ENCODE measurements at regions not wholly inside any gene's neighbourhood (a gene's known extent, or its start where the extent isn't known, plus 50 kb on each side); places are given as distances from the start of the nearest gene placed in this dataset.
"Not testable (repeated sequence)": the region's sequence is repeated elsewhere in the genome, so short reads cannot be mapped to it uniquely, and the experiment has no call there.

DNA sequence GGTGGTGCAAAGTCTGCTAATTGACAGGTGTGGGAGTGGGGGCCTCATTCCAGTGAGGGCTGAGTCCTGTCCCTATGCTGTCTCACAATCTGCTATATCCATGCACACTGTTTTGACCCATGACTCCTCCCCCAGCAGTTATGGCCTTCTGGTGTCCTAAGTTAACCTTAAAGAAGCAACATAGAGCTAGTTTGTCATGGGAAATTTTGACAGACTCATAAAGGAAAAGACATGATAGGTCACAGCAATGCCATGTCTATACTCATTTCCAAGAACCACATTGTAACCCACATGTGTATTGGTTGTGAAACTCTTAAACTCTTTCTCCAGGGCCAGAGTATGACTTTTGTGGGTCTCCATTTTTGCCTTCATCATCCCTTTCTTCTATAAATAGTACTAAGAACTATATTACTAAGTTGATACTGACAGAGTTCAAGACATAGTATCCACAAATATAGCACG, 78.2 kb upstream of the SLC1A4 start:
- DNase-seq (ENCODE audit: low read depth in 2 of 2, low spot score in 1 of 2): no peak

DNA sequence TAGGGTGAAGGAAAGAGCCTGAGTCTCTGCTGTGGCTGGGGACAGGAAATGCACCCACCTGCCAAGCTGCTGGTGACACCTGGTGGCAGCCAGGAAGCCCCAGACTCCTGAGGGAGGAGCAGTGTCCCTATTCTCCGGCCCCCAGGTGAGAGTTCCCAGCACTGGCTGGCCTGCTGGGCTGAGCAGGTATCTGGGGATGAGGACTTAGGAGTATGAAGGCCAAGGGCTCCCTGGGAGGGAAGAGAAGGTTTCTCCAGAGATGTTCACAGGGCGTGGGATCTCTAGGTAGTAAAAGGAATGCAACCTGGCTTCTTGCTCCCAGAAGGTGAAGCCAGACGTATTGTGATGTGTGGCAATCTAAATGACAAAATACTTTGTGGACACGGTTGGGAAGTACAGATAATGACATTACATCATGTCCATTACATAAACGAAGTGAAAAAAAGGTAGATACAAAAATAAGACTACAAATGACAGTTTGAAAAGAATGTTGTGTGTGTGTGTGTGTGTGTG, 75.8 kb upstream of the SLC1A4 start:
- no peak for DNase-seq (ENCODE audit: low read depth in 2 of 2, low spot score in 1 of 2)

DNA sequence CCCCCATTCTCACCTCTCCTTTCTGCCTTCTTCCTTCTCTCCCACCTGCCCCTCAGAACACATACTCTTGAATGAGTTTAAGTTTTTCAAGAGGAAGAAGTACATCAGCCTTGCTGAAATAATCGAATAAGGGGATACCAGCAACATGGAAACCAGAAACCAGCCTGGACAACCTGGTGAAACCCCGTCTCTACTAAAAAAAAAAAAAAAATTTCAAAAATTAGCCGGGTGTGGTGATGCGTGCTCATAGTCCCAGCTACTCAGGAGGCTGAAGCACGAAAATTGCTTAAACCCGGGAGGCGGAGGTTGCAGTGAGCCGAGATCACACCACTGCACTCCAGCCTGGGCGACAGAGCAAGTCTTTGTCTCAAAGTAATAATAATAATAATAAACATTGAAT, 75.0 kb upstream of the SLC1A4 start:
- no peak for DNase-seq (ENCODE audit: low read depth in 2 of 2, low spot score in 1 of 2)

DNA sequence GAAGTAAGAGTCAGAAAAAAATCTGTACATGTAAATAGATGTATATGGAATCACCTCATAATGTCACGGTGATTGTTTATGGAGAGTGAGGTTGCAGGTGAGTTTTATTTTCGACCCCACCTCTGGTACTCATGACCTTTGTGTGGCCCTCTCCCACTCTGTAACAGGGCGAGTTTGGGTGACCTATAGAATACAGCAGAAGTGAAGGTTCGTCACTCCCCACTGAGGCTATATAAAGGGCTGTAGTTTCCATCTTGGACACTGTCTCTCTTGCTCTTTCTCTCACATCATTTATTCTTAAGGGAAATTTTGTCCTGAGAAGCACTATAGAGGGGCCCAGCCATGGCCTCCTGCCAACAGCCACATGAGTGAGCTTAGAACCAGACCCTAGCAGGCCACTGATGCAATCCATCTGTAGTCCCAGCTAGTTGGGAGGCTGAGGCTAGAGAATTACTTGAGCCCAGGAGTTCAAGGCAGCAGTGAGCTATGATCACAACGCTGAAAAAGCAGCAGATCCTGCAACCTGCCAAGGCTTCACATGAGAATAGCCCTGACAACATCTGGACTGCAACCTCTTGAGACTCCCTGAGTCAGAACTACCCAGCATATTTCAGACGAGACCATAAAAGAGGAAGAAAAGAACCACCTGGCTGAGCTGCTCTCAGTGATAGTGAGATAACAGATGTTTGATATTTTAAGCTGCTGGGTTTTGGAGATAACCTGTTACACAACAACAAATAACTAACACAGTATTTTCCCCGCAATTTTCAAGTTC, 74.3 kb upstream of the SLC1A4 start:
- DNase-seq (ENCODE audit: low read depth in 2 of 2, low spot score in 1 of 2): no peak

DNA sequence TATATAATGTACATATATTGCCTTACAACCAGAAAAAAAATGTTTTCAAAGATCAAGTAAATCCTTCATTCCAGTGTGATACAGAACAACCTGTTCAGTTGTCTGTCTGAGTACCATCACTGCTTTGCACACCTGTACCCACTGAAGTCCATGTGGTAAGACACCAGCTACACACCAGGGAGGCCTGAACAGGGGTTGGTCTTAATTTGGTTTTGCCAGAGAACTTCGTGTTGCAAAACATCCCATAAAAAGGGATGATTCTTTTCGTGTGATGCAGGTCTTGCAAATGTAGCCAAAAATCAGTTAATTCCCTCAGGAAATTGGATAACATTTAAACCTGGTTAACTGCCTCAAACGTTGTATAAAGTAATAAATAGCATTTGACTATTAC, 73.7 kb upstream of the SLC1A4 start:
- DNase-seq (ENCODE audit: low read depth in 2 of 2, low spot score in 1 of 2): no peak

DNA sequence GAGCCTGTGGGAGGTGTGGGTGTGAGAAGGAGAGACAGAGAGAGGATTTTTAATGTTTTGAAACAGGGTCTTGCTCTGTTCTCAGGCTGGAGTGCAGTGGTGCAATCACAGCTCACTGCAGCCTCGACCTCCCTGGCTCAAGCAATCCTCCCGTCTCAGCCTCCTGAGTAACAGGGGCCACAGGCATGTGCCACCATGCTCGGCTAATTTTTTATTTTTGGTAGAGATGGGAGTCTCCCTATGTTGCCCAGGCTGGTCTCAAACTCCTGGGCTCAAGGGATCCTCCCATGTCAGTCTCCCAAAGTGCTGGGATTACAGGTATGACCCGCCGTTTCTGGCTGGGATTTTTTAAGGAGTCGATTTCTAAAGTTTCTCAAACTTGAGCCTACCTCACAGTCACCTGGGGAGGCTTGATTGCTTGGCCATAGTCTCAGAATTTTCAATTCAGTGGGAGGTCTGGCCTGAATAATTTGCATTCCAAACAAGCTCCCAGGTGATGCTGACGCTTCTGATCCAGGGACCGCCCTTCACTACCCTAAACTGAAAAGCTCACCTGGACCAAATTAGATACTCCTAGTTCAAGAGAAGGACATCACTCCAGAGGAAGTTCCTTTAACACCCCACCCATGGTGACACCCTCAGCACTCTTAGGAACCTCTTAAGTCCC, 70.8 kb upstream of the SLC1A4 start:
- DNase-seq (ENCODE audit: low read depth in 2 of 2, low spot score in 1 of 2): no peak

DNA sequence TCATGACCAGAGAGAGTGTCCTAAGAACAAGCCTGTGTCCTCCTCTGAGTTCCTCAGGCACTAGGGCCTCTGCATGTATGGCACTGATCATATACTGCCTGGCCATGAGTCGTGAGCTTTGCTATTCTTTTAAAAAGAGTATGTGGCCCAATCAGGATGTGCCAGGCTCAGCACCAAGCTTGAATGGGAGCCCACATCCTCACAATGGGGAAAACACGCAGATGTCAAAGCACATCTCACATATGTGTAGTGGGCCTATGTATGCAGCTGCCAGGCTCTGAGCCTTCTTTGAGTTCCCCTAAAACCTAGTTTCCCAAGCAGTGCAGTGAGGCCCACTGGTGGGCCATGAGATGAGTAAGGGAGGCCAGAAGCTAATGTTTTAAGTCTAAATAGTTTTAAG, 69.9 kb upstream of the SLC1A4 start:
- no peak for DNase-seq (ENCODE audit: low read depth in 2 of 2, low spot score in 1 of 2)

DNA sequence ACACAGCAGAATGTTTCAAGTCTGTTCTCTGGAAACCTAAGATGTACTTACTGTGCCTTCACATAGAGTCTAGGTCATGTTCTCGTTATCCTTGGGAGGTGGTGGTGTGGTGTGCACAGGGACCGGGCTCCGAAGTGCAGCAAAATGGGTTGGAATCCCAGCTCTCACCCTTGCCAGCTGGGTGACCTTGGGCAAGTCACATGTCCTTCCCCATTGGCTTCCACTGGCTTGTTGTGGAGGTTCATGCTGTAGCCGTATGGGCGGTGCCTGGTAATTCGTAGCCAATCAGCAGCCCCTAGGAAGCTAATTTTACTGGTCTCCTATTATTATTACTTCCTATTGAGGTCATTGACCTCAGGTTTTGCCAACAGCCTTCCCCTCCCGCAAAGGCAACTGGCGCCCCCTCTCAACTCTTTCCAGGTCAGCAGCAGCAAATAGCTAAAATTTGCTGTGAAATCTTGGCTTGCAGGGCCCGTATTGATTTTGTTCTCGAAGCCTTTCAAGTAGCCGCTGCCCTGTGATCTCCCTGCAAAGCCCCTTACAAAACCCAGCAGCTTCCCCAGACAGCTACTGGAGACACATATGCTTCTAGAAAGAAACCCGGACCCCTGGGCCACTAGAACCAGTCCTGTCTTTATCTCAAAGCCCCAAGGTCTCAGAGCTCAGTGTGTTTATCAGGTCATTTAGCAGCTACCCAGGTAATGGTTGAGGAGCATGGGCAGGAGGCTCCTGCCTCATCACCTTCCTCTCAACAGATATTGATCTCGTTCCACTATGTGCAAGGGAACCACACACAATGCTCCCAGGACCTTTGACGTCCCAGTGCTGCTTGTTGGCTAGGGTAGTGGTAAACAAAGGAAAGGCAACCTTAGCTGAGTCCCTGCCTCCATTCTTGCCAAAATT, 66.5 kb upstream of the SLC1A4 start:
- DNase-seq (ENCODE audit: low read depth in 2 of 2, low spot score in 1 of 2): no peak

DNA sequence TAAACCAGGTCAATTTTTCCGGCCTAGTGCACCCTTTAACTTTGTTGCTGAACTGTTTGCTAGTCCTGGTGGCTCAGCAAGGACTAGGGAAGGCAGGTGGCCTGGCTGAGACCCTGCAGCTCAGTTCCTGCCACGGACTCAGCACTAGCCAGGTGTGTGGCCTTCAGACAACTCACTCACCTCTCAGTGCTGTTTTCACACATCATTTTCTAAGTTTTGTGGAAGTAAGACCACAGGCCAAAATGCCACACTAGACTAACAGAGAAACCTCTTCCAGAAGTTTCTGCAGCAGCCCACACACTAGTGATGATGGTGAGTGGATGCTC, 65.9 kb upstream of the SLC1A4 start:
- DNase-seq (ENCODE audit: low read depth in 2 of 2, low spot score in 1 of 2): no peak

DNA sequence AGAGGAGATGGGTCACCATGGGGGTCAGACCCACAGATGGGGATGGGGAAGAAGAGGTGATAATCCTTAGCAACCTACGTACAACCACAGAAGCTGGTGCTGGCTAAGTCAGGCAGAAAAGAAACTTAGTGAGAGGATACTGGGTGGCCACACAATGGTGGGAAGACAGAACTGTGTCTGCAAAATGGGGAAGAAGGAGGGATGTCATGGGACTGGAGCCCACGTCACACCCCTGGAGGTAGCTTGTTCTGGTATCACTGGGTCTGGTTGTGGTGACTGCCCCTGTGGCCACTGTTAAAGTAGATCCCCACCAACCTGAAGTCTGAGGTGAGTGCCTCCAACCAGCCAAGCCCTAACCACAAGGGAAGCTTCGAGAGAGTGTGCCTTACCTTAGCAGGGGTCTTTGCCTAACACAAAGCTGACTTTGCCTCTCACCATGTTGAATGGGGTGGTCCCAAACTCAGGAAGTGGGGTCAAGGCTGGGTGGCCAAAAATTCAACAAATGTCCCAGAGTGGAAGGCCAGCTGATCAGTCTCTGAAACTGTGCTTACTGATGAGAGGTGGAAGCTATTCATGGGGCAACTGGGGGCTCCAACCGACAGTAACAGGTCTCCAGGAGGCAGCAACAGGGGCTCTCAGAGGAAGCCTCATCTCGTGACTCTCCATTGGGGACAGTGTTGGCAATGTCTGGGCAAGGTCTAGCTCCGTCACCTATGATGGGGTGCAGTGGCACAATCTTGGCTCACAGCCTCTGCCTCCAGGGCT, 64.8 kb upstream of the SLC1A4 start:
- no peak for DNase-seq (ENCODE audit: low read depth in 2 of 2, low spot score in 1 of 2)

DNA sequence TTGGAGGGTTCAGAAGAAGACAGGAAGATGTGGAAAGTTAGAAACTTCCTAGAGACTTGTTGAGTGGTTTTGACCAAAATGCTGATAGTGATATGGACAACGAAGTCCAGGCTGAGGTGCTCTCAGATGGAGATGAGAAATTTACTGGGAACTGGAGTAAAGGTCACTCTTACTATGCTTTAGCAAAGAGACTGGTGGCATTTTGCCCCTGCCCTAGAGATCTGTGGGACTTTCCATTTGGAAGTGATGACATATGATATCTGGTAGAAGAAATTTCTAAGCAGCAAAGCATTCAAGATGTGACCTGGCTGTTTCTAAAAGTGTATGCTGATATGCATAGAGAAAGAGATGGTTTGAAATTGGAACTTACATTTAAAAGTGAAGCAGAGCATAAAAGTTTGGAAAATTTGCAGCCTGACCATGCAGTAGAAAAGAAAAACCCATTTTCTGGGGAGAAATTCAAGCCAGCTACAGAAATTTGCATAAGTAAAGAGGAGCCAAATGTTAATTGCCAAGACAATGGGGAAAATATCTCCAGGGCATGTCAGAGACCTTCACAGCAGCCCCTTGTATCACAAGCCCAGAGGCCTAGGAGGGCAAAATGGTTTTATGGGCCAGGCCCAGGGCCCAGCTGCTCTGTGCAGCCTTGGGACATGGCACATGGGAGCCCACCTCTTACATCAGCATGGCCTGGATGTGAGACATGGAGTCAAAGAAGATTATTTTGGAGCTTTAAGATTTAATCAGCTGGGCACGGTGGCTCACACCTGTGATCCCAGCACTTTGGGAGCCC, 63.1 kb upstream of the SLC1A4 start:
- not testable (repeated sequence) for DNase-seq (ENCODE audit: low read depth in 2 of 2, low spot score in 1 of 2)

DNA sequence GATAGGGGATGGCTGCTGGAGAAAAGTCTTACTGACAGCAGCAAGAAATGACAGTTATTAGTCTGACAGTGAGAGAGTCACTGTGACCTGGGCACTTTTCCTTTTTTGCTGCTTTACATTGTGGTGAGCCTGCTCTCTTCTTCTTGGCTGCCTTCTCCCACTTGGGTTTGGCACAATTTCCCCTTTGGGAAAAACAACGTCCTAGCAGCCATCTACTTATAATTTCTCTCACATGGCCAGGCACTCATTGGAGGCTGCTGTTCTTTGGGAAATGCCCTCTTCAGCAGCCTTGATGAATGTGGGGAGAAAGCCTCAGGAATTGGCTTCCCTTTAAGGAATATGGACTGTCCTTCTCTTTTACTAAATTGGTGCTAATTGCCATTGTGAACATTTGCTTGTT, 60.4 kb upstream of the SLC1A4 start:
- no peak for DNase-seq (ENCODE audit: low read depth in 2 of 2, low spot score in 1 of 2)

DNA sequence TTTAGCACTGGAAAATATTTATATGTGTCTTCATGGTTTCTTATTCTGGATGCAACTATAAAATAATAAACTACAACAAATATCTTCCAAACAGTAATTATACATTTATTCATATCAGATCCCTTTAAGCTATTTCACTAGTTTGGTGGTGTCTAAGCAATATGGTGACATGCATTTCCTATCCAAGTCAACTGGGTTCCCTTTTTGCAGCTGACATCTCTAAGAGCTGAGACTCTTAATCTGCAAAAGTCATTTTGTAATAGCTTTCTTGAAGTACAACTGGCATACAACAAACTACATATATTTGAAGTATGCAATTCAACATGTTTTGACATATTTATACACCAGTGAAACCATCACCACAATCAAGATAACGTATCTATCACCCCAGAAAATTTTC, 59.9 kb upstream of the SLC1A4 start:
- no peak for DNase-seq (ENCODE audit: low read depth in 2 of 2, low spot score in 1 of 2)

DNA sequence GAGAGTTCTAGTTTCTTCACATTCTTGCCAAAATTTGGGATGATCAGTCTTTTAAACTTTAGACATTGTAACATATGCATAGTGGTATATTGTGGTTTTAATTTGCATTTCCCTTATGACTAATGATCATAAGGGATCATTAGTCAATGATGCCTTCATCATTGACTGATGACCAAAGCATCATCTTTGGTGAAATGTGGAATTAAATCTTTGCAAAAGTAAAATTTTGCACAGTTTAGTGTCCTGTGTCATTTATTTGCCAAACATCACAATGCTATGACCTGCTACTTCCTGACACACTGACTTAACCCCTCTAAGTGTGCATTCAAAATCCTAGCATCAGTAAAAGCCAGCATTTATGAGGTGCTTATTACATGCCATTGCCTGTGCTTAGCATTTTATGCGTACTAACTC, 58.9 kb upstream of the SLC1A4 start:
- DNase-seq (ENCODE audit: low read depth in 2 of 2, low spot score in 1 of 2): no peak

DNA sequence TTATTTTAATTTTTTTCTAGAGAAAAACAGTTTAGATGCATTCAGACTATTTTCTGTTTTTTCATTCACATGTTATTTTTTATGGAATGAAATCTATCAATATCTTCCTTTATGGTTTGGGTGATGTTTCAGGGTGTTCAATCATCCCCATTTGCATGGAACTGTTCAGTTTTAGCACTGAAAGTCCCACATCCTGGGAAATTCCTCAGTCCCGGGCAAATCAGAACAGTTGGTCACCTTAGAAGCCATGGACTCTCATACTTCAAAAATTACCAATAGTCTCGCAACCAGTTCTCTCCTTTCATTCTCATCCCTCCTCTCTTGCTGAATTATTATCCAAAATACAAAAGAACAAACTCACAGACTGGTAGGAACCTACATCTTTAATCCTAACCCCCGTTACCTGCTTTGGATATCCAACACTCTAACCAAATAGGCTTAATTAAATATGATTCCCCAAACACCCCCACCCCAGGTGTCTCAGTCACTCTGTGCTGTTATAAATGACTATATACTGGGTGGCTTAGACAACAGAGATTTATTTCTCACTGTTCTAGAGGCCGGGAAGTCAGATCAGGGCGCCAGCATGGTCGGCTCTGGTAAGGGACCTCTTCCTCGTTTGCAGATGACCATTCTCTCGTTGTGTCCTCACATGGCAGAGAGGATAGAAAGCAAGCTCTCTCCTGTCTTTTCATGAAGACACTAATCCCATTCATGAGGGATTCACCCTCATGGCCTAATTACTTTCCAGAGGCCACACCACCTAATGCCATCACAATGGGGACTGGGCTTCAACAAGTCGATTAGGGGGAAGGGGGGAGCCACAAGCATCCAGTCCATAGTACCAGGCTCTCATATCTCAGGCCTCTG, 57.7 kb upstream of the SLC1A4 start:
- DNase-seq (ENCODE audit: low read depth in 2 of 2, low spot score in 1 of 2): no peak

DNA sequence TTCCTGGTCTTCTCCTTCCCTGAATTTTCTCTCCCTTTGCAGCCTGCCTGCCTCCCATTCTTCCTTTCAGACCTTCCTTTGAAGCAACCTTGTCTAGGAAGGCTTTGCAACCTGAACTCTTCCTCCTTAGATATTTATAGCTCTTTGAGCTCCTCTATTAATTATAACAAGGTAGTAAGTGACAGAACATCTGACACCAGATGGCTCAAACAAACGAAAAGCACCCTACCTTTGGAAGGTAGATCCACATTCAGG, 57.2 kb upstream of the SLC1A4 start:
- DNase-seq (ENCODE audit: low read depth in 2 of 2, low spot score in 1 of 2): no peak

DNA sequence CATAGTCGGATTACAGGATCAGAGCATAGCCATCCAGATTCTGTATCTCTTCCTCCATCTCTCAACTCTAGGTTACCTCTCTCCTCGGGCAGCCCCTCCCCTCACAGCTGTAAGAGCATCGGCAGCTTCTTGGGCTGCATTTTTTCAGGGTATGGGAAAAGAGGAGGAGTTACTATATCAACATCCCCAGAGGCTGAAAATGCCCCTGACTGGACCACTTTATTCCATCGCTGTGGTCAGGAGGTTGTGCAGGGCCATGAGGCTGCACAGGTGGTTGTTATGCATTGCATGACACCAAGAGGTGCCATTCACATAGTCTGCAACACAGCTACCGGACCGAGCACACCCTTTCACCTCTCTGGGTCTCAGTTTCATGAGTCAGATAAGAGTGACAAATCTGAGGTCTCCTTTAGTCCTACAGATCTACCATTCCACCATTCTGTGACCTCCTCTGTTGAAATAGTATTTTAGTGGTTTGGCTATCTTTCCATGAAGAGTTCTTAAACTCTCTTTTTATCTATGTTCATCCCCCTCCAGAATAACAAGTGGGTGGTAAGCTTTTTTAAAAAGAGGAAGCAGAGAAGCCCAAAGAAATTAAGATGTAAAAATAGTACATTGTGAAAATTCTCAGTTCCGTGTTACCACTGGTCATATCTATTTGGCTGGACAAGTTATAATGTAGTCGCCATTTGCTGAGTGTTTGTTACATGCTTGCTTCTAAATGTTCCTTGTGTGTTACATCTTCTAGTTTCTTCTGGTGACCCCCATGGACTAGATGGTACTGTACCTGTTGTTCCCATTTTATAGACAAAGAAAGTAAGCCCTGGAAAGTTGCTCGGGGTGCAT, 56.6 kb upstream of the SLC1A4 start:
- no peak for DNase-seq (ENCODE audit: low read depth in 2 of 2, low spot score in 1 of 2)

DNA sequence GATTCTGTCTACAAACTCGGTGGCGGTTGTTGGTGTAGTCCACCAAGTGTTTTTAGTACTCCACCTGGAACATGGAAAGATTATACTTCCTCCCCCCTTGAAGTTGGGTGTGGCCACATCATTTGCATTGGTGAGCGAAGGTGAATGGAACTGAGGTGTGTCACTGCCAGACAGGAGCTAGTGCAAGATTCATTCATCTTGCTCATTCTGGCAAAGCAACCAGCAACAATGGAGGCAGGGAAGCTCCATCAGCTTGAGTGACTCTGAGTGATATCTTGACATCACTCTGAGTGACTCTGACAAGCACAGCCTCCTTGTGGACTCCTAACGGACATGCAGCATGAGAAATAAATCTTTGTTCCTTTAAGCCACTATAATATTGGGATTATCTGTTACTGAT, 54.7 kb upstream of the SLC1A4 start:
- DNase-seq (ENCODE audit: low read depth in 2 of 2, low spot score in 1 of 2): no peak

DNA sequence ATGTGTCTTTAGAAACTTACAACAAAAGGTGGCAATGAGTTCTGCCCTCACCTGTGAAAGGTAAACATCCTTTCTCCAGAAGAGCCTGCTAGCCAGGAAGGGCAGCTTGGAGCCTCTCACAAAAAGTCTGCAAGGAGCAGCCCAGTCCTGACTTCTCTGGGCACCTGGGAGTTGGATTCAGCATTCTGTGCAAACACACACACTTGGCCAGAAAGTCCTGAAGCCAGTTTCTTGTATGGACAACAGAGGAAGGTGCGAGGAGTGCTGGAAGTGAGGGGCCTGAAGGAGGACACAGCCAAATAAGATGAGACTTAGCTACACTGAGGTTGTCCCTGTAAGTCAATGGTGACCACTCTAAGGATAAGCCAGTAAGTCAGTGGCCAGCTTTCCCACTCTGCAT, 52.4 kb upstream of the SLC1A4 start:
- no peak for DNase-seq (ENCODE audit: low read depth in 2 of 2, low spot score in 1 of 2)

Data from stimulated activated CD8-positive, alpha-beta memory T cell treated with anti-CD3 and anti-CD28 coated beads, Interleukin-4, amount 100 ng/mL, for 4 hours (primary cell).